ENCODE measurements at regions not wholly inside any gene's neighbourhood (a gene's known extent, or its start where the extent isn't known, plus 50 kb on each side); places are given as distances from the start of the nearest gene placed in this dataset.
"Not testable (repeated sequence)": the region's sequence is repeated elsewhere in the genome, so short reads cannot be mapped to it uniquely, and the experiment has no call there.

- H3K9me3 Mint-ChIP-seq (ENCODE audit: low read depth) = peaks cover 24% of the 10 kb centered on the region
- no peaks in the 10 kb centered on the region for H3K4me1 Mint-ChIP-seq (ENCODE audit: low read depth)
- H3K27me3 Mint-ChIP-seq (ENCODE audit: low read depth) = no peaks in the 10 kb centered on the region
- H3K4me3 Mint-ChIP-seq (ENCODE audit: unreplicated experiment) = no peak overlapping the region
- TF ChIP-seq, protein P1, sequence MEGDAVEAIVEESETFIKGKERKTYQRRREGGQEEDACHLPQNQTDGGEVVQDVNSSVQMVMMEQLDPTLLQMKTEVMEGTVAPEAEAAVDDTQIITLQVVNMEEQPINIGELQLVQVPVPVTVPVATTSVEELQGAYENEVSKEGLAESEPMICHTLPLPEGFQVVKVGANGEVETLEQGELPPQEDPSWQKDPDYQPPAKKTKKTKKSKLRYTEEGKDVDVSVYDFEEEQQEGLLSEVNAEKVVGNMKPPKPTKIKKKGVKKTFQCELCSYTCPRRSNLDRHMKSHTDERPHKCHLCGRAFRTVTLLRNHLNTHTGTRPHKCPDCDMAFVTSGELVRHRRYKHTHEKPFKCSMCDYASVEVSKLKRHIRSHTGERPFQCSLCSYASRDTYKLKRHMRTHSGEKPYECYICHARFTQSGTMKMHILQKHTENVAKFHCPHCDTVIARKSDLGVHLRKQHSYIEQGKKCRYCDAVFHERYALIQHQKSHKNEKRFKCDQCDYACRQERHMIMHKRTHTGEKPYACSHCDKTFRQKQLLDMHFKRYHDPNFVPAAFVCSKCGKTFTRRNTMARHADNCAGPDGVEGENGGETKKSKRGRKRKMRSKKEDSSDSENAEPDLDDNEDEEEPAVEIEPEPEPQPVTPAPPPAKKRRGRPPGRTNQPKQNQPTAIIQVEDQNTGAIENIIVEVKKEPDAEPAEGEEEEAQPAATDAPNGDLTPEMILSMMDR (IDR thresholded peaks at IDR 0.05) = no peak
- no peak for DNase-seq (ENCODE audit: low spot score)
- H3K36me3 Mint-ChIP-seq (ENCODE audit: low read depth) = peaks cover 2% of the 10 kb centered on the region
- no peak overlapping the region for H3K27ac Mint-ChIP-seq (ENCODE audit: unreplicated experiment)
These were observed 90.0 kb downstream of the CAPZA3 start for GRCh38 chr12:18827913-18828312.

DNA sequence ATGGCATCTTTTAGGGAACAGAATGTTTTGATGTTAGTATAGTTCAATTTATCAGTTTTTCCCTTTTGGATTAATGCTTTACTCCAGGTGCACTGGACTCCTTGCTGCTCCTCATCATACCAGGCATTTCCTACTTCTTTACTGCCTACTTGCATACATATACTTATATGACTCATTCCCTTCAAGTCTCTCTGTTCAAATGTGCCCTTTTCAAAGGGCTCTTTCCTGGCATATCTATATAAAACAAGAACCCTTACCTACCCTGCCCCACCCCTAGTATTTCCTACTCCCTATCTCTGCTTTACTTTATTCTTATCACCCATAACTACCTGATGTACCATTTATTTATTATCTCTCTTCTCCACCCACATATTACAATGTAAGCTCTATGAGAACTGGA is 90.6 kb downstream of the CAPZA3 start:
- Mint-ChIP-seq H3K9me3 (ENCODE audit: low read depth) (peaks cover 28% of the 10 kb centered on the region), H3K36me3 (ENCODE audit: low read depth) (peaks cover 2% of the 10 kb centered on the region), H3K4me1 (ENCODE audit: low read depth) (no peaks in the 10 kb centered on the region), H3K27ac (ENCODE audit: unreplicated experiment) (no peak overlapping the region), H3K27me3 (ENCODE audit: low read depth) (no peaks in the 10 kb centered on the region), H3K4me3 (ENCODE audit: unreplicated experiment) (no peak overlapping the region)
- TF ChIP-seq, protein P1 (IDR thresholded peaks at IDR 0.05) = no peak
- DNase-seq (ENCODE audit: low spot score) = no peak

DNA sequence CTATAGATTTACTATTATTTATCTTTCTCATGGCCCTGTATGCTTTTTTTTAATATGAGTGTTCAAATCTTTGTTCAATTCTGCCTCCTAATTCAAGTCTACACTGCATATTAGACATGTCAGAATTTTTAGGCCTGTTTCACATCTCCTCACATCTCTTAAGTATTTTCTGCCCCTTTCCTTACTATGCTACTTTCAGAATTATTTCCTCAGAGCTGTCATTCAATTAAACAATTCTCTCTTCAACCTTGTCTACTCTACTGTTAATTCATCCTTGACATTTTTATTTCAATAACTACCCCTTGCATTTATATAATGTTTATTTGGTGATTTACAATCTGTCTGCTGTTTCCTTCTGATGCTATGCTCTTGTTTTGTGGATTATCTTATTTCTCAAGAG is 91.1 kb downstream of the CAPZA3 start:
- Mint-ChIP-seq H3K4me1 (ENCODE audit: low read depth) (no peaks in the 10 kb centered on the region), H3K4me3 (ENCODE audit: unreplicated experiment) (no peak overlapping the region), H3K36me3 (ENCODE audit: low read depth) (peaks cover 4% of the 10 kb centered on the region), H3K9me3 (ENCODE audit: low read depth) (peaks cover 31% of the 10 kb centered on the region), H3K27me3 (ENCODE audit: low read depth) (no peaks in the 10 kb centered on the region), H3K27ac (ENCODE audit: unreplicated experiment) (no peak overlapping the region)
- no peak for DNase-seq (ENCODE audit: low spot score)
- TF ChIP-seq, protein P1 (IDR thresholded peaks at IDR 0.05) = no peak

GRCh38 chr12:18832932-18833331 is 95.0 kb downstream of the CAPZA3 start:
- DNase-seq (ENCODE audit: low spot score); H3K4me1 Mint-ChIP-seq (ENCODE audit: low read depth); H3K36me3 Mint-ChIP-seq (ENCODE audit: low read depth); H3K27ac Mint-ChIP-seq (ENCODE audit: unreplicated experiment); H3K4me3 Mint-ChIP-seq (ENCODE audit: unreplicated experiment); H3K27me3 Mint-ChIP-seq (ENCODE audit: low read depth): not testable (repeated sequence)
- peaks cover 32% of the 10 kb centered on the region for H3K9me3 Mint-ChIP-seq (ENCODE audit: low read depth)

DNA sequence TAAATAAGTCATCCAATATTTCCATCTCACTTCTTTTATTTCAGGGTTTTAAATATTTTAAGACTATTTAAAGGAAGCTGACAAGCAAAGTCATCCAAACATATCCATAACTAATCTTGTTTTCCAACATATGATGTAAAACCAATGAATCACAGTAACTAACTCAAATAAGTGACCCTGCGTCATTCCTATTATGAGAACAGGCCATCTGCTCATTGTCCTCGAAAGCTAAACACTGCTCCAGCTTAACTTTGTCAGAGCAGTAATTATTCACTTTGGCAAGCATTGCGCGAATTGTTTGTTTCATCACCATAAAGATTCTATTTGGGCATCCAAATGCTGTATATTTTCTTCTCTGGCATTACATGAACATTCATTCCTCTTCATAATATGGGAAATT is 99.1 kb downstream of the CAPZA3 start:
- H3K27ac Mint-ChIP-seq (ENCODE audit: unreplicated experiment) = no peak overlapping the region
- DNase-seq (ENCODE audit: low spot score) = no peak
- peaks cover 7% of the 10 kb centered on the region for H3K36me3 Mint-ChIP-seq (ENCODE audit: low read depth)
- H3K9me3 Mint-ChIP-seq (ENCODE audit: low read depth) = peaks cover 32% of the 10 kb centered on the region
- H3K27me3 Mint-ChIP-seq (ENCODE audit: low read depth) = no peaks in the 10 kb centered on the region
- no peak overlapping the region for H3K4me3 Mint-ChIP-seq (ENCODE audit: unreplicated experiment)
- TF ChIP-seq, protein P1 (IDR thresholded peaks at IDR 0.05) = no peak
- no peaks in the 10 kb centered on the region for H3K4me1 Mint-ChIP-seq (ENCODE audit: low read depth)

DNA sequence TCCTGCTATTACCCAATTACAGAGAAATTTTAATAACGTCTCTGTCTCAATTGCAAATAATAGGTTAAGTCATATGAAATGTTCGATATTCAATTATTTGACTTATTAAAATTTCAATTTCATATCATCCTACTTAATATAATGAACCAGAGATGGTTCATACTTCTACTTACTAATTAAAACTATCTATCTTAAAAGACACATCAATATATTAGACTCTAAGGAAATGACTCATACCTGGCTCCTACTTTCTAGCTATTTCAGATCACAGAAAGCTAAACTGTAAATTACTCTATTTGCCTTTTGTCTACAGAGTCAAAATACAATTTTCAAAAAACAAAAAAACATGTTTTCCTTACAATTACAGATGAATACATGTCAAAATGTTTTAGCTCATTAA is 99.6 kb downstream of the CAPZA3 start:
- TF ChIP-seq, protein P1 (IDR thresholded peaks at IDR 0.05) = no peak
- Mint-ChIP-seq H3K9me3 (ENCODE audit: low read depth) (peaks cover 27% of the 10 kb centered on the region), H3K27me3 (ENCODE audit: low read depth) (no peaks in the 10 kb centered on the region), H3K4me1 (ENCODE audit: low read depth) (no peaks in the 10 kb centered on the region), H3K27ac (ENCODE audit: unreplicated experiment) (no peak overlapping the region), H3K36me3 (ENCODE audit: low read depth) (peaks cover 7% of the 10 kb centered on the region), H3K4me3 (ENCODE audit: unreplicated experiment) (no peak overlapping the region)
- DNase-seq (ENCODE audit: low spot score) = no peak

DNA sequence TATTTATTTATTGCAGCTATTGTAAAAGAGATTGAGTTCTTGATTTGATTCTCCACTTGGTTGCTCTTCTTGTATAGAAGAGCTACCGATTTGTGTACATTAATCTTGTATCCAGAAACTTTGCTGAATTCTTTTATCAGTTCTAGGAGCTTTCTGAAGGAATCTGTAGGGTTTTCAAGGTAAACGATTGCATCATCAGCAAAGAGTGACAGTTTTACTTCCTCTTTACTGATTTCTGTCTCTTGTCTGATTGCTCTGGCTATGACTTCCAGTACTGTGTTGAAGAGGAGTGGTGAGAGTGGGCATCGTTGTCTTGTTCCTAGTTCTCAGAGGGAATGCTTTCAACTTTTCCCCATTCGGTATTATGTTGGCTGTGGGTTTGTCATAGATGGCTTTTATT is 103.1 kb downstream of the CAPZA3 start:
- H3K9me3 Mint-ChIP-seq (ENCODE audit: low read depth) = peaks cover 15% of the 10 kb centered on the region
- DNase-seq (ENCODE audit: low spot score); H3K27me3 Mint-ChIP-seq (ENCODE audit: low read depth); H3K4me1 Mint-ChIP-seq (ENCODE audit: low read depth); H3K4me3 Mint-ChIP-seq (ENCODE audit: unreplicated experiment); H3K27ac Mint-ChIP-seq (ENCODE audit: unreplicated experiment); H3K36me3 Mint-ChIP-seq (ENCODE audit: low read depth): not testable (repeated sequence)
